ENCODE measurements at regions not wholly inside any gene's neighbourhood (a gene's known extent, or its start where the extent isn't known, plus 50 kb on each side); places are given as distances from the start of the nearest gene placed in this dataset.

DNA sequence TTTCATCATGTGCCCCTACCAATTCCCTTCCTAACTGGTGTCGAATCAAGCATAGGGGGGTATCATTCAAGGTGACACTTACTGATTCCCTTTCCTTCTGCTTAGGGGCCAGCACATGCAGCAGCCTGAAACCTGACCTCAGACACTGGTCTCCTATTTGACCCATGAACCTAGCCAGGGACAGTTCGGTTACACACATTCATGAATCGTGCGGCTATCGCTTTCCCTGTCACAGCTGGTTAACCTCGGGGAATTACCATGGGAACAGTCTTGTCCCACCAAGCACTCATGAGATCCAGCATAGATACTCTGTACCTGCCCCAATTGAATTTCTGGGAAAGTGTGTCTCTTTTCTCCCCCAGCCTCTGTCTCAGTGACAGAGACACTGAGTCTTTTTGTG lies 140.4 kb downstream of the ZNF674 start:
- Histone ChIP-seq H3K27me3 (ENCODE audit: control insufficient read depth in 2 of 2, insufficient read depth in 2 of 2, low read length in 2 of 2) (no peaks in the 10 kb centered on the region), H3K36me3 (ENCODE audit: control insufficient read depth, insufficient read depth, low read length) (no peaks in the 10 kb centered on the region), H3K4me1 (replicated peaks in 1 of 2; ENCODE audit: control insufficient read depth in 2 of 2, insufficient read depth in 2 of 2, low read length in 2 of 2) (no peaks in the 10 kb centered on the region), H3K4me3 (no peak overlapping the region), H3K4me2 (ENCODE audit: insufficient read depth, low read length) (no peak overlapping the region), H3K9me3 (replicated peaks; ENCODE audit: control insufficient read depth, insufficient read depth, low read depth, low read length) (no peaks in the 10 kb centered on the region), H4K20me1 (replicated peaks; ENCODE audit: control insufficient read depth, insufficient read depth, low read length) (no peaks in the 10 kb centered on the region), H3K27ac (ENCODE audit: extremely low read depth, low read depth, low read length) (no peak overlapping the region), H3K79me2 (ENCODE audit: control insufficient read depth, insufficient read depth, low read length) (no peaks in the 10 kb centered on the region), H3K9ac (ENCODE audit: insufficient read depth in 1 of 2, low read depth in 2 of 2, low read length in 2 of 2) (no peak overlapping the region), H3K9me1 (ENCODE audit: control insufficient read depth, insufficient read depth, low read length) (no peaks in the 10 kb centered on the region), H2AFZ (ENCODE audit: low read depth, low read length) (no peak overlapping the region)
- intact Hi-C loops (cut with micrococcal nuclease) (loop anchor here (5.0 to 10.0 kb wide), 2 partner anchors 602 to 890 kb away; no protein-coding TSS in a partner anchor), in situ Hi-C loops (cut with MboI) (no loop called here)
- FAIRE-seq (no peak), DNase-seq (ENCODE audit: extremely low read depth in 1 of 4, low spot score in 3 of 4) (no peak), ATAC-seq (no peak)
- 0% methylated on average over 5 of the region's 6 CpGs for WGBS (ENCODE audit: insufficient coverage, low coverage, missing lambda C conversion rate)
- ChIA-PET POLR2A (no interaction called here), CTCF (ENCODE audit: low intra/inter-chr PET ratio) (no interaction called here)
- no TSS peak for BruUV-seq (replicated peaks)
- no peak for TF ChIP-seq FOXK2 (conservative IDR thresholded peaks at IDR 0.05 in 1 of 2, IDR thresholded peaks at IDR 0.05 in 1 of 2; ENCODE audit: low read depth in 2 of 2)
- TF ChIP-seq ZNF165 (CRISPR knock-in tag; IDR thresholded peaks at IDR 0.05; ENCODE audit: borderline replicate concordance) = no peak
- no peak for TF ChIP-seq ZBTB2 (IDR thresholded peaks at IDR 0.05)
- no peak for TF ChIP-seq JUN (IDR thresholded peaks at IDR 0.05; ENCODE audit: borderline replicate concordance, low read depth, low read length)
- TF ChIP-seq JUN (CRISPR knock-in tag; IDR thresholded peaks at IDR 0.05; ENCODE audit: borderline replicate concordance) = no peak
- no peak for TF ChIP-seq ZNF212 (CRISPR knock-in tag; IDR thresholded peaks at IDR 0.05)
- TF ChIP-seq MYC (IDR thresholded peaks at IDR 0.05; ENCODE audit: low read depth, low read length) = no peak
- TF ChIP-seq MYC (CRISPR knock-in tag; IDR thresholded peaks at IDR 0.05; ENCODE audit: borderline replicate concordance, low read depth) = no peak
- TF ChIP-seq KLF1 (tag; IDR thresholded peaks at IDR 0.05) = no peak
- no peak for TF ChIP-seq PRPF4 (IDR thresholded peaks at IDR 0.05; ENCODE audit: insufficient read depth, low read depth, low read length, poor library complexity, severe bottlenecking)
- TF ChIP-seq CREBBP (IDR thresholded peaks at IDR 0.05; ENCODE audit: low read depth, low read length) = no peak
- no peak for TF ChIP-seq FOXO4 (CRISPR knock-in tag; IDR thresholded peaks at IDR 0.05)
- no peak for TF ChIP-seq FUS (optimal IDR thresholded peaks at IDR 0.05; ENCODE audit: low read depth, low read length)
- TF ChIP-seq ZNF408 (CRISPR knock-in tag; IDR thresholded peaks at IDR 0.05; ENCODE audit: low read depth) = no peak
- TF ChIP-seq ZNF23 (CRISPR knock-in tag; IDR thresholded peaks at IDR 0.05) = no peak
- no peak for TF ChIP-seq KDM4B (IDR thresholded peaks at IDR 0.05; ENCODE audit: borderline replicate concordance in 2 of 2, low read depth in 1 of 2)
- TF ChIP-seq ELF4 (CRISPR knock-in tag; IDR thresholded peaks at IDR 0.05) = no peak
- TF ChIP-seq HOXB6 (CRISPR knock-in tag; IDR thresholded peaks at IDR 0.05; ENCODE audit: borderline replicate concordance) = no peak
- TF ChIP-seq TEAD4 (IDR thresholded peaks at IDR 0.05; ENCODE audit: low read length) = no peak
- TF ChIP-seq TEAD4 (CRISPR knock-in tag; IDR thresholded peaks at IDR 0.05; ENCODE audit: borderline replicate concordance) = no peak
